HEK293 (cell line): ENCODE measurements at regions not wholly inside any gene's neighbourhood (a gene's known extent, or its start where the extent isn't known, plus 50 kb on each side); places are given as distances from the start of the nearest gene placed in this dataset.

Source experiments
- CTCF ChIA-PET: fragments of 350-600 bp; formaldehyde crosslinking; extraction: SDS; loops from one replicate; lab custom pipeline; 2021; ENCODE audit warnings: antibody characterized with exemption; lab: Yijun Ruan, JAX
- POLR2A ChIA-PET: fragments of 300-600 bp; formaldehyde crosslinking; extraction: SDS; loops from one replicate; lab custom pipeline; 2020; ENCODE audit warnings: antibody characterized with exemption, inconsistent platforms; lab: Yijun Ruan, JAX
- H3K27ac ChIP-seq: fragments of 200-500 bp; sonication (Bioruptor generic); 2 replicates; pipeline ENCODE4 v1.5.1; 2014; ENCODE audit warnings: low read depth, low read length, control low read depth, inconsistent platforms; ENCODE audit errors: extremely low read depth
- H3K36me3 ChIP-seq, 2 experiments: fragments of 200-500 bp in 1 of 2; sonication (Bioruptor generic) in 1 of 2; 1 replicate in 1 of 2; 2 replicates in 1 of 2; pipeline ENCODE4 v1.5.1; 2014 to 2017; ENCODE audit warnings: inconsistent platforms in 2 of 2, low read length in 2 of 2; ENCODE audit not compliant: control insufficient read depth in 2 of 2, insufficient read depth in 1 of 2
- H3K4me1 ChIP-seq: fragments of 200-500 bp; sonication (Bioruptor generic); 2 replicates; pipeline ENCODE4 v1.5.1; 2014; ENCODE audit warnings: mild to moderate bottlenecking, low read length, inconsistent platforms; ENCODE audit not compliant: control insufficient read depth, insufficient read depth
- H3K4me3 ChIP-seq: 2 replicates; pipeline ENCODE4 v1.5.1; 2011; ENCODE audit warnings: low read depth, mild to moderate bottlenecking, control low read depth, low read length, moderate library complexity
- H3K9me3 ChIP-seq: fragments of 200-500 bp; sonication (Bioruptor generic); 2 replicates; pipeline ENCODE4 v1.5.1; 2014; ENCODE audit warnings: low read depth, low read length, inconsistent platforms; ENCODE audit not compliant: control insufficient read depth, insufficient read depth
- FEZF1 ChIP-seq: fragments of 450-650 bp; formaldehyde crosslinking; IDR thresholded peaks from 2 replicates; pipeline ENCODE4 v1.5.1; 2016; ENCODE audit warnings: missing biosample characterization, missing genetic modification characterization
- HOXC10 ChIP-seq: sonication (generic); formaldehyde crosslinking; IDR thresholded peaks from 2 replicates; pipeline ENCODE4 v1.8.1; 2023; ENCODE audit warnings: mild to moderate bottlenecking, missing genetic modification reagents
- KLF1 ChIP-seq: fragments of 450-650 bp; formaldehyde crosslinking; IDR thresholded peaks from 2 replicates; pipeline ENCODE4 v1.5.1; 2016; ENCODE audit warnings: missing biosample characterization, missing genetic modification characterization
- KLF7 ChIP-seq: fragments of 450-650 bp; formaldehyde crosslinking; IDR thresholded peaks from 2 replicates; pipeline ENCODE4 v1.5.1; 2016; ENCODE audit warnings: missing biosample characterization, missing genetic modification characterization, borderline replicate concordance
- MZF1 ChIP-seq: fragments of 450-650 bp; formaldehyde crosslinking; IDR thresholded peaks from 2 replicates; pipeline ENCODE4 v1.5.1; 2017; ENCODE audit warnings: missing biosample characterization, missing genetic modification characterization, borderline replicate concordance
- SETDB1 ChIP-seq: IDR thresholded peaks from one replicate; pipeline ENCODE4 v1.6.1; 2017; ENCODE audit warnings: mild to moderate bottlenecking, low read length, moderate library complexity, mixed read lengths; ENCODE audit not compliant: insufficient read length
- SP3 ChIP-seq: fragments of 450-650 bp; formaldehyde crosslinking; IDR thresholded peaks from 2 replicates; pipeline ENCODE4 v1.5.1; 2016; ENCODE audit warnings: missing biosample characterization, missing genetic modification characterization
- ZNF10 ChIP-seq: fragments of 450-650 bp; formaldehyde crosslinking; IDR thresholded peaks from 2 replicates; pipeline ENCODE4 v1.5.1; 2017; ENCODE audit warnings: missing biosample characterization, missing genetic modification characterization
- ZNF132 ChIP-seq: fragments of 450-650 bp; formaldehyde crosslinking; IDR thresholded peaks from 2 replicates; pipeline ENCODE4 v1.5.1; 2017; ENCODE audit warnings: missing biosample characterization, missing genetic modification characterization, borderline replicate concordance
- ZNF239 ChIP-seq: fragments of 450-650 bp; formaldehyde crosslinking; IDR thresholded peaks from 2 replicates; pipeline ENCODE4 v1.5.1; 2016; ENCODE audit warnings: missing biosample characterization, missing genetic modification characterization
- ZNF266 ChIP-seq: fragments of 450-650 bp; formaldehyde crosslinking; IDR thresholded peaks from 2 replicates; pipeline ENCODE4 v1.5.1; 2016; ENCODE audit warnings: missing biosample characterization, missing genetic modification characterization, low read depth
- ZNF473 ChIP-seq: fragments of 450-650 bp; formaldehyde crosslinking; IDR thresholded peaks from 2 replicates; pipeline ENCODE4 v1.5.1; 2017; ENCODE audit warnings: missing biosample characterization, missing genetic modification characterization
- ZNF48 ChIP-seq: fragments of 450-650 bp; formaldehyde crosslinking; IDR thresholded peaks from 2 replicates; pipeline ENCODE4 v1.5.1; 2016; ENCODE audit warnings: missing biosample characterization, missing genetic modification characterization
- ZNF501 ChIP-seq: fragments of 450-650 bp; formaldehyde crosslinking; IDR thresholded peaks from 2 replicates; pipeline ENCODE4 v1.5.1; 2016; ENCODE audit warnings: missing biosample characterization, missing genetic modification characterization
- ZNF514 ChIP-seq: fragments of 450-650 bp; formaldehyde crosslinking; IDR thresholded peaks from 2 replicates; pipeline ENCODE4 v1.5.1; 2016; ENCODE audit warnings: missing biosample characterization, missing genetic modification characterization
- ZNF530 ChIP-seq: fragments of 450-650 bp; formaldehyde crosslinking; IDR thresholded peaks from 2 replicates; pipeline ENCODE4 v1.5.1; 2016; ENCODE audit warnings: low read depth, missing biosample characterization, missing genetic modification characterization
- ZNF549 ChIP-seq: fragments of 450-650 bp; IDR thresholded peaks from 2 replicates; pipeline ENCODE4 v1.5.1; 2018; ENCODE audit warnings: missing biosample characterization, missing genetic modification characterization, mild to moderate bottlenecking, inconsistent platforms, moderate library complexity
- ZNF558 ChIP-seq: fragments of 450-650 bp; formaldehyde crosslinking; IDR thresholded peaks from 2 replicates; pipeline ENCODE4 v1.5.1; 2016; ENCODE audit warnings: missing biosample characterization, missing genetic modification characterization
- ZNF677 ChIP-seq: fragments of 450-650 bp; IDR thresholded peaks from 2 replicates; pipeline ENCODE4 v1.5.0; 2018; ENCODE audit warnings: missing biosample characterization, mild to moderate bottlenecking, missing genetic modification characterization, moderate library complexity
- ZNF747 ChIP-seq: fragments of 450-650 bp; formaldehyde crosslinking; IDR thresholded peaks from 2 replicates; pipeline ENCODE4 v1.5.1; 2016; ENCODE audit warnings: missing biosample characterization, missing genetic modification characterization
- ZNF776 ChIP-seq: fragments of 450-650 bp; formaldehyde crosslinking; IDR thresholded peaks from 2 replicates; pipeline ENCODE4 v1.5.0; 2017; ENCODE audit warnings: missing biosample characterization, missing genetic modification characterization, borderline replicate concordance
- TF ChIP-seq, protein P1 (sequence below): fragments of 450-650 bp; formaldehyde crosslinking; IDR thresholded peaks from 2 replicates; pipeline ENCODE4 v1.5.0; 2017; ENCODE audit warnings: missing biosample characterization, missing genetic modification characterization, borderline replicate concordance
- TF ChIP-seq, protein P2 (sequence below): fragments of 450-650 bp; formaldehyde crosslinking; IDR thresholded peaks from 2 replicates; pipeline ENCODE4 v1.5.1; 2016; ENCODE audit warnings: missing biosample characterization, missing genetic modification characterization
- TF ChIP-seq, protein P3 (sequence below): sonication (generic); formaldehyde crosslinking; IDR thresholded peaks from 2 replicates; pipeline ENCODE4 v1.8.1; 2022; ENCODE audit warnings: mild to moderate bottlenecking, moderate library complexity, missing genetic modification reagents
- TF ChIP-seq, protein P4 (sequence below): fragments of 450-650 bp; IDR thresholded peaks from 2 replicates; pipeline ENCODE4 v1.5.1; 2018; ENCODE audit warnings: missing biosample characterization, missing genetic modification characterization
- TF ChIP-seq, protein P5 (sequence below): fragments of 450-650 bp; formaldehyde crosslinking; IDR thresholded peaks from 2 replicates; pipeline ENCODE4 v1.5.1; 2017; ENCODE audit warnings: missing biosample characterization, missing genetic modification characterization
- TF ChIP-seq, protein P6 (sequence below): IDR thresholded peaks from 2 replicates; pipeline ENCODE4 v1.6.1; 2011; ENCODE audit warnings: mild to moderate bottlenecking, low read depth, low read length, borderline replicate concordance

DNA sequence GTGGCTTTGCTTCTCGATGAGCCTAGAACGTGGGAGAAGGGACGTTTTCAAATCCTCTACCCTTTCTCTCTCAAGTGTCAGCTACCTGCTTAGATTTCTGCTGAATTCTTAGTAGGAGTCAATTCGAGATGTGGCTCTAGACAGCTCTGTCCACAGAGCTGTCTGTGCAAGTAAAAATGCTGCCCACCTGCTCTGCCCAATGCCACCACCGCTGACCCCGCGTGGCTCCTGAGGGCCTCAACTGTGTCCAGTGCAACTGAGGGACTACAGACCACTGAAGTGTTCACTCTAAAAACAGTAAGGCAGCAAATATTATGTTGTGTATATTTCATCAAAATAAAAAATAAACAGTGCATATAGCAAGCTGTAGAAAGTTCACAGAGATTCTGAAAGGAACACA lies 266.3 kb downstream of the ZNF516 start:
- TF ChIP-seq, protein P1, sequence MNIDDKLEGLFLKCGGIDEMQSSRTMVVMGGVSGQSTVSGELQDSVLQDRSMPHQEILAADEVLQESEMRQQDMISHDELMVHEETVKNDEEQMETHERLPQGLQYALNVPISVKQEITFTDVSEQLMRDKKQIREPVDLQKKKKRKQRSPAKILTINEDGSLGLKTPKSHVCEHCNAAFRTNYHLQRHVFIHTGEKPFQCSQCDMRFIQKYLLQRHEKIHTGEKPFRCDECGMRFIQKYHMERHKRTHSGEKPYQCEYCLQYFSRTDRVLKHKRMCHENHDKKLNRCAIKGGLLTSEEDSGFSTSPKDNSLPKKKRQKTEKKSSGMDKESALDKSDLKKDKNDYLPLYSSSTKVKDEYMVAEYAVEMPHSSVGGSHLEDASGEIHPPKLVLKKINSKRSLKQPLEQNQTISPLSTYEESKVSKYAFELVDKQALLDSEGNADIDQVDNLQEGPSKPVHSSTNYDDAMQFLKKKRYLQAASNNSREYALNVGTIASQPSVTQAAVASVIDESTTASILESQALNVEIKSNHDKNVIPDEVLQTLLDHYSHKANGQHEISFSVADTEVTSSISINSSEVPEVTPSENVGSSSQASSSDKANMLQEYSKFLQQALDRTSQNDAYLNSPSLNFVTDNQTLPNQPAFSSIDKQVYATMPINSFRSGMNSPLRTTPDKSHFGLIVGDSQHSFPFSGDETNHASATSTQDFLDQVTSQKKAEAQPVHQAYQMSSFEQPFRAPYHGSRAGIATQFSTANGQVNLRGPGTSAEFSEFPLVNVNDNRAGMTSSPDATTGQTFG = no peak
- TF ChIP-seq, protein P2, sequence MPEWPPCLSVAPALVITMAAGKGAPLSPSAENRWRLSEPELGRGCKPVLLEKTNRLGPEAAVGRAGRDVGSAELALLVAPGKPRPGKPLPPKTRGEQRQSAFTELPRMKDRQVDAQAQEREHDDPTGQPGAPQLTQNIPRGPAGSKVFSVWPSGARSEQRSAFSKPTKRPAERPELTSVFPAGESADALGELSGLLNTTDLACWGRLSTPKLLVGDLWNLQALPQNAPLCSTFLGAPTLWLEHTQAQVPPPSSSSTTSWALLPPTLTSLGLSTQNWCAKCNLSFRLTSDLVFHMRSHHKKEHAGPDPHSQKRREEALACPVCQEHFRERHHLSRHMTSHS = no peak
- TF ChIP-seq FEZF1 (tag by site-specific recombination) (no peak), KLF1 (no peak), ZNF239 (tag by site-specific recombination) (no peak), MZF1 (tag by site-specific recombination) (no peak), ZNF473 (no peak), ZNF530 (tag by site-specific recombination) (no peak), ZNF549 (no peak), ZNF677 (no peak), HOXC10 (CRISPR knock-in tag) (no peak), ZNF132 (tag by site-specific recombination) (no peak), ZNF266 (tag by site-specific recombination) (no peak), SP3 (no peak), ZNF514 (tag by site-specific recombination) (no peak), SETDB1 (no peak), ZNF10 (tag by site-specific recombination) (no peak), ZNF747 (no peak)
- TF ChIP-seq, protein P3, sequence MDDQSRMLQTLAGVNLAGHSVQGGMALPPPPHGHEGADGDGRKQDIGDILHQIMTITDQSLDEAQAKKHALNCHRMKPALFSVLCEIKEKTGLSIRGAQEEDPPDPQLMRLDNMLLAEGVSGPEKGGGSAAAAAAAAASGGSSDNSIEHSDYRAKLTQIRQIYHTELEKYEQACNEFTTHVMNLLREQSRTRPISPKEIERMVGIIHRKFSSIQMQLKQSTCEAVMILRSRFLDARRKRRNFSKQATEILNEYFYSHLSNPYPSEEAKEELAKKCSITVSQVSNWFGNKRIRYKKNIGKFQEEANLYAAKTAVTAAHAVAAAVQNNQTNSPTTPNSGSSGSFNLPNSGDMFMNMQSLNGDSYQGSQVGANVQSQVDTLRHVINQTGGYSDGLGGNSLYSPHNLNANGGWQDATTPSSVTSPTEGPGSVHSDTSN (CRISPR knock-in tag) = no peak
- TF ChIP-seq, protein P4, sequence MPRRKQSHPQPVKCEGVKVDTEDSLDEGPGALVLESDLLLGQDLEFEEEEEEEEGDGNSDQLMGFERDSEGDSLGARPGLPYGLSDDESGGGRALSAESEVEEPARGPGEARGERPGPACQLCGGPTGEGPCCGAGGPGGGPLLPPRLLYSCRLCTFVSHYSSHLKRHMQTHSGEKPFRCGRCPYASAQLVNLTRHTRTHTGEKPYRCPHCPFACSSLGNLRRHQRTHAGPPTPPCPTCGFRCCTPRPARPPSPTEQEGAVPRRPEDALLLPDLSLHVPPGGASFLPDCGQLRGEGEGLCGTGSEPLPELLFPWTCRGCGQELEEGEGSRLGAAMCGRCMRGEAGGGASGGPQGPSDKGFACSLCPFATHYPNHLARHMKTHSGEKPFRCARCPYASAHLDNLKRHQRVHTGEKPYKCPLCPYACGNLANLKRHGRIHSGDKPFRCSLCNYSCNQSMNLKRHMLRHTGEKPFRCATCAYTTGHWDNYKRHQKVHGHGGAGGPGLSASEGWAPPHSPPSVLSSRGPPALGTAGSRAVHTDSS = no peak
- TF ChIP-seq, all 188 proteins: peak for 0
- ChIA-PET CTCF (no interaction called here), POLR2A (no interaction called here)
- no peaks in the 10 kb centered on the region for H3K36me3 ChIP-seq
- H3K27ac ChIP-seq = no peak overlapping the region
- H3K4me1 ChIP-seq = no peaks in the 10 kb centered on the region
- H3K9me3 ChIP-seq = no peaks in the 10 kb centered on the region
- no peak overlapping the region for H3K4me3 ChIP-seq

DNA sequence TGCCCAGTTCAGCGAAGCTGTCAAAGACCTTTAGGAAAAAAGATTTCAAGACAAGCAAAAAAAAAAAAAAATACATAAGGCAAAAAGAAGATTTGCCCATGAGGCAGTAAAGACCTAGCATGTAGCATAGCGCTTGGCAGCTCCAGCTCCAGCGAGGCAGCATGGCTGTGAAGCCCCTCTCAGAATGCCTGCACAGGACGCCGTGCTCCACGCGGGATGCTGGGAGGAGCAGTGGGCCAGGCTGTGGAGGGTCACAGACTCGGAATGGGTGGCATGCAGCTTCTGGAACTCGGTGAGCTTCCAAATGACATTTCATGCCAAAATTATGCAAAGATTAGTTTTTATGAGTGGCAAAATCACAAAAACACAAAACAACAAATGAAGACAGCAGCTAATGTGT lies 267.3 kb downstream of the ZNF516 start:
- Histone ChIP-seq H3K4me3 (no peak overlapping the region), H3K27ac (no peak overlapping the region), H3K4me1 (no peaks in the 10 kb centered on the region), H3K36me3 (no peaks in the 10 kb centered on the region), H3K9me3 (no peaks in the 10 kb centered on the region)
- ChIA-PET CTCF (interaction anchor here (0.7 kb wide), 1 partner anchor 18 kb away, joined by 3 read pairs; no protein-coding TSS in a partner anchor), POLR2A (interaction anchor here (0.7 kb wide), 1 partner anchor 304 kb away, joined by 8 read pairs; no protein-coding TSS in a partner anchor)
- TF ChIP-seq ZNF48 (no peak), KLF7 (tag by site-specific recombination) (no peak), ZNF558 (tag by site-specific recombination) (no peak), ZNF776 (tag by site-specific recombination) (no peak), ZNF501 (no peak)
- TF ChIP-seq, protein P5, sequence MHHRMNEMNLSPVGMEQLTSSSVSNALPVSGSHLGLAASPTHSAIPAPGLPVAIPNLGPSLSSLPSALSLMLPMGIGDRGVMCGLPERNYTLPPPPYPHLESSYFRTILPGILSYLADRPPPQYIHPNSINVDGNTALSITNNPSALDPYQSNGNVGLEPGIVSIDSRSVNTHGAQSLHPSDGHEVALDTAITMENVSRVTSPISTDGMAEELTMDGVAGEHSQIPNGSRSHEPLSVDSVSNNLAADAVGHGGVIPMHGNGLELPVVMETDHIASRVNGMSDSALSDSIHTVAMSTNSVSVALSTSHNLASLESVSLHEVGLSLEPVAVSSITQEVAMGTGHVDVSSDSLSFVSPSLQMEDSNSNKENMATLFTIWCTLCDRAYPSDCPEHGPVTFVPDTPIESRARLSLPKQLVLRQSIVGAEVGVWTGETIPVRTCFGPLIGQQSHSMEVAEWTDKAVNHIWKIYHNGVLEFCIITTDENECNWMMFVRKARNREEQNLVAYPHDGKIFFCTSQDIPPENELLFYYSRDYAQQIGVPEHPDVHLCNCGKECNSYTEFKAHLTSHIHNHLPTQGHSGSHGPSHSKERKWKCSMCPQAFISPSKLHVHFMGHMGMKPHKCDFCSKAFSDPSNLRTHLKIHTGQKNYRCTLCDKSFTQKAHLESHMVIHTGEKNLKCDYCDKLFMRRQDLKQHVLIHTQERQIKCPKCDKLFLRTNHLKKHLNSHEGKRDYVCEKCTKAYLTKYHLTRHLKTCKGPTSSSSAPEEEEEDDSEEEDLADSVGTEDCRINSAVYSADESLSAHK (tag by site-specific recombination) = no peak
- TF ChIP-seq, protein P6, sequence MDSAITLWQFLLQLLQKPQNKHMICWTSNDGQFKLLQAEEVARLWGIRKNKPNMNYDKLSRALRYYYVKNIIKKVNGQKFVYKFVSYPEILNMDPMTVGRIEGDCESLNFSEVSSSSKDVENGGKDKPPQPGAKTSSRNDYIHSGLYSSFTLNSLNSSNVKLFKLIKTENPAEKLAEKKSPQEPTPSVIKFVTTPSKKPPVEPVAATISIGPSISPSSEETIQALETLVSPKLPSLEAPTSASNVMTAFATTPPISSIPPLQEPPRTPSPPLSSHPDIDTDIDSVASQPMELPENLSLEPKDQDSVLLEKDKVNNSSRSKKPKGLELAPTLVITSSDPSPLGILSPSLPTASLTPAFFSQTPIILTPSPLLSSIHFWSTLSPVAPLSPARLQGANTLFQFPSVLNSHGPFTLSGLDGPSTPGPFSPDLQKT = no peak
